ENCODE measurements at regions not wholly inside any gene's neighbourhood (a gene's known extent, or its start where the extent isn't known, plus 50 kb on each side); places are given as distances from the start of the nearest gene placed in this dataset.

GRCh38 chr9:99373912-99374311 lies 151.8 kb downstream of the SEC61B start:
- no peaks in the 10 kb centered on the region for H3K9me3 ChIP-seq (ENCODE audit: low read length)
- H4K20me1 ChIP-seq (ENCODE audit: insufficient read depth, low read length): no peaks in the 10 kb centered on the region
- no peaks in the 10 kb centered on the region for H3K79me2 ChIP-seq (ENCODE audit: insufficient read depth, low read length)
- TF ChIP-seq EZH2 (IDR thresholded peaks at IDR 0.05; ENCODE audit: borderline replicate concordance, low read length) (no peak), CTCF (IDR thresholded peaks at IDR 0.05; ENCODE audit: low read length) (no peak)
- no peak overlapping the region for H3K27ac ChIP-seq (ENCODE audit: low read depth, low read length, poor library complexity, severe bottlenecking)
- H3K4me2 ChIP-seq (ENCODE audit: low read length): no peak overlapping the region
- 0 out of 2 replicates have a peak, but pooled peaks cover 3% of the 10 kb centered on the region for H3K27me3 ChIP-seq (ENCODE audit: insufficient read depth, low read length)
- no peaks in the 10 kb centered on the region for H3K9me2 ChIP-seq (ENCODE audit: low read depth, low read length)
- no peaks in the 10 kb centered on the region for H3K36me3 ChIP-seq (ENCODE audit: insufficient read depth, low read length)
- H3K4me3 ChIP-seq (ENCODE audit: low read depth, low read length, poor library complexity, severe bottlenecking): no peak overlapping the region
- no peaks in the 10 kb centered on the region for H3F3A ChIP-seq (ENCODE audit: insufficient read depth, low read length)
- H3K4me1 ChIP-seq (ENCODE audit: insufficient read depth, low read length, severe bottlenecking): no peaks in the 10 kb centered on the region
- no peak overlapping the region for H2AFZ ChIP-seq (ENCODE audit: low read length)
- H3K9ac ChIP-seq (ENCODE audit: low read length): no peak overlapping the region

- H3K79me2 ChIP-seq (ENCODE audit: insufficient read depth, low read length): no peaks in the 10 kb centered on the region
- H3K9me2 ChIP-seq (ENCODE audit: low read depth, low read length): no peaks in the 10 kb centered on the region
- H3K36me3 ChIP-seq (ENCODE audit: insufficient read depth, low read length): no peaks in the 10 kb centered on the region
- no peak overlapping the region for H3K4me2 ChIP-seq (ENCODE audit: low read length)
- H3K9ac ChIP-seq (ENCODE audit: low read length): no peak overlapping the region
- no peak for TF ChIP-seq EZH2 (IDR thresholded peaks at IDR 0.05; ENCODE audit: borderline replicate concordance, low read length)
- no peak for TF ChIP-seq CTCF (IDR thresholded peaks at IDR 0.05; ENCODE audit: low read length)
- H2AFZ ChIP-seq (ENCODE audit: low read length): no peak overlapping the region
- 0 out of 2 replicates have a peak, but pooled peaks cover 3% of the 10 kb centered on the region for H3K27me3 ChIP-seq (ENCODE audit: insufficient read depth, low read length)
- H3F3A ChIP-seq (ENCODE audit: insufficient read depth, low read length): no peaks in the 10 kb centered on the region
- no peak overlapping the region for H3K4me3 ChIP-seq (ENCODE audit: low read depth, low read length, poor library complexity, severe bottlenecking)
- no peaks in the 10 kb centered on the region for H3K4me1 ChIP-seq (ENCODE audit: insufficient read depth, low read length, severe bottlenecking)
- H4K20me1 ChIP-seq (ENCODE audit: insufficient read depth, low read length): no peaks in the 10 kb centered on the region
- no peaks in the 10 kb centered on the region for H3K9me3 ChIP-seq (ENCODE audit: low read length)
- no peak overlapping the region for H3K27ac ChIP-seq (ENCODE audit: low read depth, low read length, poor library complexity, severe bottlenecking)
These were observed 152.7 kb downstream of the SEC61B start for GRCh38 chr9:99374793-99375192.

- no peaks in the 10 kb centered on the region for H4K20me1 ChIP-seq (ENCODE audit: insufficient read depth, low read length)
- TF ChIP-seq EZH2 (IDR thresholded peaks at IDR 0.05; ENCODE audit: borderline replicate concordance, low read length): no peak
- no peak for TF ChIP-seq CTCF (IDR thresholded peaks at IDR 0.05; ENCODE audit: low read length)
- H3K9ac ChIP-seq (ENCODE audit: low read length): no peak overlapping the region
These were observed 153.4 kb downstream of the SEC61B start for GRCh38 chr9:99375481-99375880.

More at GRCh38 chr9:99375481-99375880, 153.4 kb downstream of the SEC61B start:
- Histone ChIP-seq H2AFZ (ENCODE audit: low read length) (no peak overlapping the region), H3K27me3 (ENCODE audit: insufficient read depth, low read length) (0 out of 2 replicates have a peak, but pooled peaks cover 3% of the 10 kb centered on the region), H3K9me2 (ENCODE audit: low read depth, low read length) (no peaks in the 10 kb centered on the region), H3K27ac (ENCODE audit: low read depth, low read length, poor library complexity, severe bottlenecking) (no peak overlapping the region), H3K4me1 (ENCODE audit: insufficient read depth, low read length, severe bottlenecking) (no peaks in the 10 kb centered on the region), H3K4me3 (ENCODE audit: low read depth, low read length, poor library complexity, severe bottlenecking) (no peak overlapping the region), H3K4me2 (ENCODE audit: low read length) (no peak overlapping the region), H3K79me2 (ENCODE audit: insufficient read depth, low read length) (no peaks in the 10 kb centered on the region), H3K9me3 (ENCODE audit: low read length) (no peaks in the 10 kb centered on the region), H3K36me3 (ENCODE audit: insufficient read depth, low read length) (no peaks in the 10 kb centered on the region), H3F3A (ENCODE audit: insufficient read depth, low read length) (no peaks in the 10 kb centered on the region)
